Nephron (organoid): ENCODE measurements at regions not wholly inside any gene's neighbourhood (a gene's known extent, or its start where the extent isn't known, plus 50 kb on each side); places are given as distances from the start of the nearest gene placed in this dataset.

ENCODE experiments used
- H3K27ac Mint-ChIP-seq, 3 experiments: 2 replicates each; pipeline ENCODE4 v1.8.0; 2020; ENCODE audit warnings: mixed read lengths in 3 of 3, mild to moderate bottlenecking in 2 of 3, moderate library complexity in 1 of 3
- H3K27me3 Mint-ChIP-seq: 2 replicates; pipeline ENCODE4 v1.8.0; 2021; ENCODE audit warnings: low read depth, mild to moderate bottlenecking, moderate library complexity, mixed read lengths
- H3K36me3 Mint-ChIP-seq: 2 replicates; pipeline ENCODE4 v1.8.0; 2020; ENCODE audit warnings: low read depth, mixed read lengths
- H3K4me1 Mint-ChIP-seq: 2 replicates; pipeline ENCODE4 v1.8.0; 2020; ENCODE audit warnings: mixed read lengths
- H3K4me3 Mint-ChIP-seq, 3 experiments: 2 replicates each; pipeline ENCODE4 v1.8.0; 2020; ENCODE audit warnings: mild to moderate bottlenecking in 3 of 3, mixed read lengths in 3 of 3, moderate library complexity in 2 of 3
- H3K9me3 Mint-ChIP-seq: 2 replicates; pipeline ENCODE4 v1.8.0; 2020; ENCODE audit warnings: mixed read lengths
- TF ChIP-seq, protein P1 (sequence below), 3 experiments: fragments of 200-600 bp; sonication (generic); IDR thresholded peaks; one replicate each; pipeline ENCODE4 v1.5.0; 2021; ENCODE audit warnings: antibody characterized with exemption in 3 of 3; ENCODE audit not compliant: unreplicated experiment in 3 of 3

DNA sequence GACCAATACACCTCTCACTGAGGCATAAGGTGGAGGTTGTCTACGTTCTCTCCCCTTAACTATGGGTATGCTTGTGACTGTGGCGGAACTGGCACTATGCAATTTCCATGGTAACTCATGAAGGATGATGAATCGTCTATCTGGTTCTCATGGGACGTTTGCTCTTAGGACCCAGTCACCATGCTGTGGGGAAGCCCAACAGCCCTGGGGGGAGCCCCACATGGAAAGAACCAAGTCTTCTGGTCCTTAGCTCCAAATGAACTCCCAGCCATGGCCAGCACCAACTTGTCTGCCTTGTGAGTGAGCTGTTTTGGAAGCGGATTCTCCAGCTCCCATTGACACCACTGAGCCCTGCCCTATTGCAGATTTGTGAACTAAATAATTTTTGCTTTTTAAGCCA lies 188.7 kb upstream of the S1PR3 start:
- no peak overlapping the region for H3K27ac Mint-ChIP-seq
- H3K4me1 Mint-ChIP-seq = peaks cover 22% of the 10 kb centered on the region
- no peak overlapping the region for H3K4me3 Mint-ChIP-seq
- H3K9me3 Mint-ChIP-seq = peaks cover 6% of the 10 kb centered on the region
- peaks cover 2% of the 10 kb centered on the region for H3K36me3 Mint-ChIP-seq
- H3K27me3 Mint-ChIP-seq = peaks cover 5% of the 10 kb centered on the region
- TF ChIP-seq, protein P1, sequence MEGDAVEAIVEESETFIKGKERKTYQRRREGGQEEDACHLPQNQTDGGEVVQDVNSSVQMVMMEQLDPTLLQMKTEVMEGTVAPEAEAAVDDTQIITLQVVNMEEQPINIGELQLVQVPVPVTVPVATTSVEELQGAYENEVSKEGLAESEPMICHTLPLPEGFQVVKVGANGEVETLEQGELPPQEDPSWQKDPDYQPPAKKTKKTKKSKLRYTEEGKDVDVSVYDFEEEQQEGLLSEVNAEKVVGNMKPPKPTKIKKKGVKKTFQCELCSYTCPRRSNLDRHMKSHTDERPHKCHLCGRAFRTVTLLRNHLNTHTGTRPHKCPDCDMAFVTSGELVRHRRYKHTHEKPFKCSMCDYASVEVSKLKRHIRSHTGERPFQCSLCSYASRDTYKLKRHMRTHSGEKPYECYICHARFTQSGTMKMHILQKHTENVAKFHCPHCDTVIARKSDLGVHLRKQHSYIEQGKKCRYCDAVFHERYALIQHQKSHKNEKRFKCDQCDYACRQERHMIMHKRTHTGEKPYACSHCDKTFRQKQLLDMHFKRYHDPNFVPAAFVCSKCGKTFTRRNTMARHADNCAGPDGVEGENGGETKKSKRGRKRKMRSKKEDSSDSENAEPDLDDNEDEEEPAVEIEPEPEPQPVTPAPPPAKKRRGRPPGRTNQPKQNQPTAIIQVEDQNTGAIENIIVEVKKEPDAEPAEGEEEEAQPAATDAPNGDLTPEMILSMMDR (IDR thresholded peaks at IDR 0.05; ENCODE audit: unreplicated experiment in 3 of 3) = no peak

DNA sequence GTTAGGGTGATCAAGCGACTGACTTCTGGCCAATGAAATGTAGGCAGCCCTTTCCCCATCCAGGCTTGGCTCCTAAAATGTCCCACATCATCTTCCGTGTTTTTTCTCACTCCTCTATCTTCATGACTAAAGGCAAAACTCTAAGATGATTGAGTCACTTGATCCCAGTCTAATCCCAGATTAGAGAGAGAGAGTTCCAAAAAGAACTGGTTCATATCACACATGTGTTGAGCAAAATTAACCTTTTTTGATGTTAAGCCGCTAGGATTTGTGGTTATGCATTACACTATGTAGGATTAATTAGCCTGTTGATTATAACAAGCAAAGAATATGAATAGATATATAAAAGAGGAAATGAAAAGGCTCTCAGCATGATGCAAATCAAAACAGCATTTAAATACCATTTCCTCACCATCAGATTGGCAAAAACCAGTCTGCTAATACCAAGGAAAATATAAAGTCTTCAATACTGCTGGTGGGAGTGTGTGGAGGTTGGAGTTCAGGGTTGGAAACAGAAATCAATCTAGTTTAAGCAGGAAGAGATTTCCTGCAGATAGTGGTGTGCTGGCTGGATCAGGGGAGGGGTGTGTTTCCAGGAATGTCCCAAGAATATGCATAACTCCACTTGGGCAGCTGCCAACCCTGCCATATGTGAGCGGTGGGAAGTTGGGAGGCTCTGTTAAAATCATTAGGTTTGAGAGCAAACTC lies 187.6 kb upstream of the S1PR3 start:
- Mint-ChIP-seq H3K36me3 (no peaks in the 10 kb centered on the region), H3K4me3 (no peak overlapping the region), H3K27me3 (peaks cover 5% of the 10 kb centered on the region), H3K4me1 (peaks cover 22% of the 10 kb centered on the region), H3K9me3 (peaks cover 3% of the 10 kb centered on the region), H3K27ac (peak overlapping the region; percentile 53 to 89 (median 79))
- TF ChIP-seq, protein P1 (IDR thresholded peaks at IDR 0.05; ENCODE audit: unreplicated experiment in 3 of 3) = no peak

- Mint-ChIP-seq H3K4me3 (no peak overlapping the region), H3K27me3 (peaks cover 5% of the 10 kb centered on the region), H3K27ac (peak overlapping the region; percentile 53 to 89 (median 79)), H3K36me3 (no peaks in the 10 kb centered on the region), H3K4me1 (peaks cover 27% of the 10 kb centered on the region), H3K9me3 (peaks cover 3% of the 10 kb centered on the region)
- TF ChIP-seq, protein P1 (IDR thresholded peaks at IDR 0.05; ENCODE audit: unreplicated experiment in 3 of 3) = no peak
These were observed 187.0 kb upstream of the S1PR3 start for GRCh38 chr9:88804254-88804596.

DNA sequence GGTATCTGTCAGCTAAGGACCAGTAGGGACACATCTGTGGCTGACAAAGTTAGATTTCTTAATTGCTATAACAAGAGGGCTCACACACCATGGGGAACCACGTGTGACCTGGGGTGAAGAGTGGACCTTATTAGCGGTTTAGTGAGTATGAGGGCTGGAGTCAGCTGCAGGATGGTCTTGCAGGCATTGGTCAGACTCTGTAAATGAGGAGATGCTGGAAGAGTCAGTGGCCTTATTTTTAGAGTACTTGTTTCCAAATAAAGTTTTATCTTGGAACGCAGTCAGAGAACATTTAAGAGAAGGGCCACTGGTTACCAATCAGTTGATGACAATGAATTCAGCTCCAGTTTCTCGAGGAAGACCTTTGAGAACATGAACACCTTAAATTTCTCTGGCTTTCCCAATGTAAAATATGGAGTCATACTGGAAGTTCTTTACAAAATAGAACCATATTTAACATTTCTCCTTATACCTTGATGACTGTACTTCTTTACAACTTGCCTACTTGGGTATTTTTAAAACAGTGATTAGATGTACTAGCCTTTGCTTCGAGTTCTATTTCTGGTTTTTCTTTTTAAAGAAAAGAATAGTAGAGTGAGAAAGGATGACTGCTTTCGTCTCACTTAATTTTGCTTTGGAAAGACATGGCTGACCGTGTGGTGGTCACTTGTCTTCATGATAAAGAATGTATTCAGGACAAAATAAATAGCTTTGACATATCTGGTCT lies 185.9 kb upstream of the S1PR3 start:
- Mint-ChIP-seq H3K36me3 (no peaks in the 10 kb centered on the region), H3K27me3 (peaks cover 5% of the 10 kb centered on the region), H3K4me3 (no peak overlapping the region), H3K4me1 (peaks cover 34% of the 10 kb centered on the region), H3K27ac (no peak overlapping the region), H3K9me3 (peaks cover 3% of the 10 kb centered on the region)
- TF ChIP-seq, protein P1 (IDR thresholded peaks at IDR 0.05; ENCODE audit: unreplicated experiment in 3 of 3) = no peak

GRCh38 chr9:88807426-88807825 lies 183.8 kb upstream of the S1PR3 start:
- H3K9me3 Mint-ChIP-seq = peaks cover 3% of the 10 kb centered on the region
- H3K4me3 Mint-ChIP-seq = no peak overlapping the region
- peaks cover 5% of the 10 kb centered on the region for H3K27me3 Mint-ChIP-seq
- TF ChIP-seq, protein P1 (IDR thresholded peaks at IDR 0.05; ENCODE audit: unreplicated experiment in 3 of 3) = no peak
- H3K27ac Mint-ChIP-seq = peak overlapping the region in 1 of 3 experiments; percentile 78
- peaks cover 47% of the 10 kb centered on the region for H3K4me1 Mint-ChIP-seq
- no peaks in the 10 kb centered on the region for H3K36me3 Mint-ChIP-seq
